Activated naive CD4-positive, alpha-beta T cell treated with Interleukin-2 at 50 U/mL for 16 hours (primary cell): ENCODE measurements at regions not wholly inside any gene's neighbourhood (a gene's known extent, or its start where the extent isn't known, plus 50 kb on each side); places are given as distances from the start of the nearest gene placed in this dataset.
"Not testable (repeated sequence)": the region's sequence is repeated elsewhere in the genome, so short reads cannot be mapped to it uniquely, and the experiment has no call there.

ENCODE experiments used
- DNase-seq: peaks from one replicate; pipeline ENCODE4 v3.0.0-alpha.2; 2020

- not testable (repeated sequence) for DNase-seq
These were observed 353.6 kb upstream of the C2CD4B start for GRCh38 chr15:62518666-62519065.

- no peak for DNase-seq
These were observed 354.8 kb upstream of the C2CD4B start for GRCh38 chr15:62519900-62520299.

GRCh38 chr15:62520887-62521286 is 355.8 kb upstream of the C2CD4B start:
- no peak for DNase-seq

DNA sequence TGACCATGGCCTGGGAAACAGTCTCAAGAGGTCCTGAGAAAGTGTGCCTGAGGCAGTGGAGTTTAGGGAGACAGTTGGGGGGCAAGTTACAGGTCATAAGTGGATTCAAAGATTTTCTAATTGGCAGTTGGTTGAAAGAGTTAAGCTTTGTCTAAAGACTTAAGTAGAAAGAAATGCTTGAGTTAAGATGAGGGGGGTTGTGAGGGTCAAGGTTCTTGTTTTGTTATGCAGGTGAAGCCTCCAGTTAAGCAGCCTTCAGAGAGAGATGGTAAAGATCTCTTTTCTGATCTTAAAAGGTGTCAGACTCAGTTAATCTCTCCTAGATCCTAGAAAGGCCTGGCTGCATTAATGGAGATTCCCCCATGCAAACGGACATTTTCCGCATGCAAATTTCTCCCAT is 356.3 kb upstream of the C2CD4B start:
- DNase-seq, result no peak

- no peak for DNase-seq
These were observed 359.8 kb upstream of the C2CD4B start for GRCh38 chr15:62524848-62525247.

DNA sequence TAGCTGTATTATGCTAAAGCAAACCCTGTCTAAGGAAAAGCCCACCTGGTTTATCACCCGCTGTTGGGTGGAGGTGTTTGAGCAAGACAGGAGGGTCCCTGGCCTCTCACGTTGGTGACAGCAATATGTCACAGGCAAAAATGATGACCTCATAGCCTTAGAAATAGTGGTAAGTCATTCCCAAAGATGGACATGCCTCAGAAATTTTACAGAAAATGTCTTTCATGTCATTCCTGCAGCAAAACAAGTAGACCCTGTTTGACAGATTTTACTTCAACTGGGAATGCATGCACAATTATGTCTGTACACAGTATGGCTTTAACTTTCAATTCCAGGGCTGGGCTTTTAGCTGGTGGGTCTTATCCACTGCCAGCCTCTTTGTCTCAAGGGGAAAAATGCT is 362.3 kb upstream of the C2CD4B start:
- no peak for DNase-seq

- no peak for DNase-seq
These were observed 363.4 kb upstream of the C2CD4B start for GRCh38 chr15:62528505-62528904.

GRCh38 chr15:62532367-62532766 is 367.3 kb upstream of the C2CD4B start:
- DNase-seq, result no peak

- DNase-seq, result no peak
These were observed 368.6 kb upstream of the C2CD4B start for GRCh38 chr15:62533687-62534086.

DNA sequence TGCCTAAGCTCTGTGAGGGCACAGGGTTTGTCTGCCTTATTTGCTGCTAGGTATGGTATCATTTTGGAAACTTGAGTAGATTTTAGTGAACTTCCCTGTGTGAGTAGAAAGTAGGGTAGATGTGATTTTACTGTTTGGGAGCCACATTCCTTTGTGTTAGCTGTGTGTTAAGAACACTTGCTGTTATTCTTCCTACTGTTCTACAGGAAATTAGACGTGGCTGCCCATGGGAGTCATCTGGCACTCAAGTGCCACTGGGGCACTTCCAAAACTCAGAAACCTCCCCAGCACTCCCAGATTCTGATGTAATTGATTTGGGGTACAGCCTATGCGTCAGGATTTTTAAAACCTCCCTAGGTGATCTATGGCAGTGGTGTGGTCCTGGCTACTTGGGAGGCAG is 369.9 kb upstream of the C2CD4B start:
- no peak for DNase-seq

DNA sequence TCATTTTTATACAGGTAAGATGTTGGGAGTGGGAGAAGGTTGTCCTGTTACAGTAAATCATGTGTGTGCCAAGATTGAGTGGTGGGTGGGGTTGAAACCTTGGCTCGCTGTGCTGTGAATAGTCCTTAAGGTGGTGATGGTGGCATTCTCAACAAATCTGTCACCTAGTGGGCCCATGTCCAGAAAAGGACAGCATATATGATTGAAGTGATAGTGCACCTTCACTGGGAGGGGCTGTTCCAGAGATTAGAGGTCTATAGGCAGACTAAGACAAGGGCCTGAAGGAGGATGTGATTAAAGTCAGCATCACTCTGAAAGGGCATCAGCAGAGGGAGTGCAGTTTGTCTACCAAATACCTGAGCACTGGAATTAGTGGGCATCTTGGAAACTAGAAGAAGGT is 374.2 kb upstream of the C2CD4B start:
- no peak for DNase-seq

DNA sequence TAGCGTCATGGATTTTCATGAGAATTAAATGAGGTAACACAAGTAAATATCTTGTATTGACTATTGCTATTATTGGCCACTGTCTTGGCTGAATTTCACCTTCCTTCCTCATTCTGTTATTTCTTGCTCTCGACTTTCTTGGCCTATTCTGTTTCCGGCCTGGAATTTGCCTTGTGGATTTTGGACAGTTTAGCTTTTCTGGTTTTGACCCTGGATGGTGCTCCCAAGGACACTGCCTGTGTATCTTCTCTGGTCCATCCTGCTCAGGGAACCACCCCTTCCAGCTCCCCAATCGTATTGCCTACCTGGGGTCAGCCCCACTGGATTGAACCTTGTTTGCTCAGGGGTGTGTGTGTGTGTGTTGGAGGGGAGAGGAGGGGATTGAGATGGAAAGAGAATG is 376.2 kb upstream of the C2CD4B start:
- DNase-seq, result no peak

- DNase-seq, result no peak
These were observed 376.8 kb upstream of the C2CD4B start for GRCh38 chr15:62541846-62542245.

GRCh38 chr15:62544446-62544845 is 379.4 kb upstream of the C2CD4B start:
- DNase-seq, result no peak

DNA sequence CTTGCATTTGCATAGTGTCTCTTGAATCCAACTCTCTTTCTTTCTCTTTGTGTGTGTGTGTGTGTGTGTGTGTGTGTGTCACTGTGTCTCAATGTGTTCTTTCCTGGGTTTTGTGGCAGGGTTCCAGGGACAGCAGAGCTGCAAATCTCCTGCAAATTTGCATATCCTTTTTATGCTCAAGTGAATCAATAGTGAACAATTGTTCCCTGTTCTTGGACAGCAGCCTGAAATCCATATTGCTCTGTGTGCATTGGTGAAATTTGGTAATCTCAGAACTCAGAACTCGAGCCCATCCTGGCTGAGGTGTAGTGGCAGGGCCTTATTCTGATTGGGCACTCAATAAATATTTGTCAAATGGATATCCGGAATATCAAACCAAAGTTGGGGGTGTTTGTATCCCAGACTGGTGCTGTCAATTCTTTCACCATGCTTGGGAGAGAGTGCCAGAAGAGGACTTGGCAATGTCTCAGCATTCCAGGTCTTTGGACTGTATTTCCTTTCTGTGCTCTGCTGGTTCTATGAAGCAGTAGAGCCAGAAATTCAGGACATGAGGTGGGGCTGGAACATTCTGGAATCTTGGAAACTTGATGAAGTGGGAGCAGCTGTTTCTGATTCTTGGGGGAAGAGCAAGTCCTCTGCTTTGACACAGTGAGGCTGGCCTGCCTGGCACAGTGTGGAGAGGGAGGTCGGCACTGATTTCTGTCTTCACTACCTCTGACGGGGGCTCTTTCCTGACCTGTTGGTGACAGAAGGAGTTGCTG is 380.6 kb upstream of the C2CD4B start:
- no peak for DNase-seq

- no peak for DNase-seq
These were observed 381.5 kb upstream of the C2CD4B start for GRCh38 chr15:62546628-62547027.

DNA sequence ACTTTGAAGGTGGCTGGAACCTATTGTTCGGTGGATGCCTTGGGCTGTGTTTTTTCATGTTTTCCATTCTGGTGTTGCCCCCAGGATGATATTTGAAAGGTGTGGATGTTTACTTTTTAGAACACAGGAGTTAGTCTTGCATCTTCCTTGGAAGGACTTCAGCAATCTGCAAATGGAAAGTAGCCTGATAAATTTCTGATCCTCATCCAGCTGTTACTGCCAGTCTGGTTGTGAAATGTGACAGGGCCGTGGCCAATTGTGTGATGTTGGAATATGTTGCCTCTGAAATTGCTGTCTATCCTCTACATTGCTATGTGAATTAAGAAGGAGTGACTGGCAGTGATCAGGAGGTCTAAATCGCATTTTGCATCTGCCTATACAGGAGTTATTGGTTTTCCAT is 382.5 kb upstream of the C2CD4B start:
- DNase-seq, result no peak

DNA sequence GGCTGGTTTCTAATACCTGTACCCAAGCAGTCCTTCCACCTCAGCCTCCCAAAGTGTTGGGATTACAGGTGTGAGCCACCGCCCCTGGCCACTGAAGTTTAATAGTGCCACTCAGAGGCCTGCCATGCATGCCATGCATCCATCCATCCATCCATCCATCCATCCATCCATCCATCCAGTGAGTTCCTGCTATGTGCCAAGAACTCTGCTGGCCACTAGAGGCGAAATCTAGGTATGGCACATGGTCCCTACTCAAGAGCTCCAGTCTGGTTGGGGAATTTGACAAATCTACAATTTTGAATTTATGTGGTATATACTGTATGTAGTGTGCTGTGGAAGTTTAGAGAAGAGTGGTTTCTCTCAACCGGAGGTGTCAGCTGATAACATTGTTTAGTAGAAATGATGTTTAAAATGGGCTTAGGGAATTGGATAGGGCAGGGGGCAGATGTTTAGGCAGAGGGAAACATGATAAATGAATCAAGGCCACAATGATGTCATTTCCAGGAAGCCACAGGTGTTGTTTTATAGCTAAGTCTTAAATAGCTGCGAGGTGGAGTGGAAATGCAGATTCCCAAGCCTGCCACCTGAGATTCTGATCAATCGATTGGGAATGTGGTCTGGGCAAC is 384.4 kb upstream of the C2CD4B start:
- no peak for DNase-seq

GRCh38 chr15:62550106-62550505 is 385.0 kb upstream of the C2CD4B start:
- DNase-seq, result no peak

- DNase-seq, result no peak
These were observed 387.4 kb upstream of the C2CD4B start for GRCh38 chr15:62552444-62552843.

- DNase-seq, result no peak
These were observed 389.0 kb upstream of the C2CD4B start for GRCh38 chr15:62553911-62554563.

DNA sequence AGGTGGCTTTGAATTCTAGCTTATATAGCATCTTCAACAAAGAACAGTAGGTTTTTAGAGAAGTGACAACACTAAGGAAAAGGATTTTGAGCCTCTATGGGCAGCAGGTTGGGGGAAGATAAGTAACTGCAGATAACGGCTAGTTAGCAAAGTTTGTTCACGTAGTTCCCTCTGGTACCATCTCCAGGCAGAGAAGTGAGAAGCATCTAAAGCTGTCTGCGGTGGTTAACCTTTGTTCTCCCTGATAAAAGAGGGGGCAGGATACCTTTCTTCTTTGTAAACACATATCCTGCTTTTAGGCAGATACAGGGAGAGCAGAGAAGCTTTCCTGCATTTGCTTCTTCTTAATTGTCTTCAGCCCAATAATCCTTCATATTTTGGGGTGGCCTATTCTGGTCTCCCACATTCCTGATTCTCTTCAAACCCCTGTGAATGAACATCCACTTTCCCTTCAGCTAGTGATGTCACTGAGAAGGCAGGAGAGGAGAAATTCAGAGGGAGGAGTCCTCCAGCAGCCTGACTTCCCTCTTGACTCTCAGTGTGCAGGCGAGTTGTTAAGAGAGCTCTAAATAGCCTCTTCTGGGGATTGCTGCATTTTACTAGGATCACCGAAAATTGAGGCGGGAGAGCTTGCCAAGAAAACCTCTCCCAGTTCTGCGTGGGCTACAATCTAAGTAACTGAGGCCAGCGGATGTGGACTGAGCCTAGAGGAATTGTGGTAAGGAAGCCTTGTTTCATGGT is 393.7 kb upstream of the C2CD4B start:
- no peak for DNase-seq

GRCh38 chr15:62559381-62559733 is 394.3 kb upstream of the C2CD4B start:
- DNase-seq, result no peak

DNA sequence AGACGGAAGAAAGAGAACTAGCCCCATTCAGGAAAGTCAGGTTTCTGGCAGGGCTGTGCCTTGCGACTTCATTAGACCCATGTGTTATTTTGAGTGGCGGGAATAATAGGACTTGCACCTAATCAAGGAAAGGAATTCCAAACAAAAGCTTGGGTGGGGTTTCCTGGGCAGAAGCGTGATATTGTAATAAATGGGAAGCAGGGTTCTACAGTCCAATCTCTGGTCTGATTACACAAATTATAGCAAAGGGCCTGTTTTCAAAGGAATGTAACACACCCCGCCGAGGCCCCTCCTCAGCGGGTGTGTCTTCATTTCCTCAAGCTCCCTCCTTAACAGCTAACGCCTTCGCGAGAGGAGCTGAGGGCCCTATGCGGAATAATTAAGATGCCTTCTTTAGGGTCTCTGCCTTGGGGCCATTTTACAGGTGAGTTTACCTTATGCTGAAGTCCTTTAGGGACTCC is 396.0 kb upstream of the C2CD4B start:
- no peak for DNase-seq
